Kidney tubule cell (primary cell): ENCODE measurements at regions not wholly inside any gene's neighbourhood (a gene's known extent, or its start where the extent isn't known, plus 50 kb on each side); places are given as distances from the start of the nearest gene placed in this dataset.

Experiments
- DNase-seq: peaks from one replicate; pipeline ENCODE4 v3.0.0-alpha.2; 2018; ENCODE audit warnings: low spot score

- no peak for DNase-seq
These were observed 131.4 kb upstream of the CCDC68 start for GRCh38 chr18:55090564-55091188.

GRCh38 chr18:55089610-55090009 lies 130.3 kb upstream of the CCDC68 start:
- DNase-seq = no peak

- DNase-seq = no peak
These were observed 129.3 kb upstream of the CCDC68 start for GRCh38 chr18:55088561-55088960.

GRCh38 chr18:55088000-55088401 lies 128.7 kb upstream of the CCDC68 start:
- DNase-seq = peak; percentile 16

- DNase-seq = no peak
These were observed 127.6 kb upstream of the CCDC68 start for GRCh38 chr18:55086906-55087305.

- DNase-seq = no peak
These were observed 126.5 kb upstream of the CCDC68 start for GRCh38 chr18:55085557-55086285.

- no peak for DNase-seq
These were observed 125.3 kb upstream of the CCDC68 start for GRCh38 chr18:55084550-55084949.

GRCh38 chr18:55083461-55083860 lies 124.2 kb upstream of the CCDC68 start:
- peak; percentile 40 for DNase-seq

GRCh38 chr18:55079481-55080355 lies 120.5 kb upstream of the CCDC68 start:
- DNase-seq = no peak

GRCh38 chr18:55079067-55079466 lies 119.8 kb upstream of the CCDC68 start:
- no peak for DNase-seq

GRCh38 chr18:55078303-55078932 lies 119.2 kb upstream of the CCDC68 start:
- peak; percentile 25 for DNase-seq

- DNase-seq = no peak
These were observed 117.5 kb upstream of the CCDC68 start for GRCh38 chr18:55076643-55077218.

- DNase-seq = no peak
These were observed 114.6 kb upstream of the CCDC68 start for GRCh38 chr18:55073834-55074233.

- peak; percentile 41 for DNase-seq
These were observed 113.9 kb upstream of the CCDC68 start for GRCh38 chr18:55073116-55073515.

GRCh38 chr18:55072698-55073097 lies 113.4 kb upstream of the CCDC68 start:
- no peak for DNase-seq

- DNase-seq = no peak
These were observed 112.9 kb upstream of the CCDC68 start for GRCh38 chr18:55072181-55072580.

GRCh38 chr18:55069497-55069896 lies 110.2 kb upstream of the CCDC68 start:
- no peak for DNase-seq

GRCh38 chr18:55064760-55065159 lies 105.5 kb upstream of the CCDC68 start:
- no peak for DNase-seq

- DNase-seq = no peak
These were observed 104.8 kb upstream of the CCDC68 start for GRCh38 chr18:55064073-55064472.

GRCh38 chr18:55054021-55054990 lies 95.0 kb upstream of the CCDC68 start:
- DNase-seq = no peak

GRCh38 chr18:55048892-55049291 lies 89.6 kb upstream of the CCDC68 start:
- DNase-seq = peak; percentile 77
